GM18517 (cell line): ENCODE measurements at regions not wholly inside any gene's neighbourhood (a gene's known extent, or its start where the extent isn't known, plus 50 kb on each side); places are given as distances from the start of the nearest gene placed in this dataset.

Experiments used
- ATAC-seq: cut with Tn5 transposase; IDR thresholded peaks from one replicate; pipeline ENCODE4 v1.9.1; 2021; ENCODE audit warnings: mild to moderate bottlenecking, moderate library complexity; ENCODE audit not compliant: unreplicated experiment

DNA sequence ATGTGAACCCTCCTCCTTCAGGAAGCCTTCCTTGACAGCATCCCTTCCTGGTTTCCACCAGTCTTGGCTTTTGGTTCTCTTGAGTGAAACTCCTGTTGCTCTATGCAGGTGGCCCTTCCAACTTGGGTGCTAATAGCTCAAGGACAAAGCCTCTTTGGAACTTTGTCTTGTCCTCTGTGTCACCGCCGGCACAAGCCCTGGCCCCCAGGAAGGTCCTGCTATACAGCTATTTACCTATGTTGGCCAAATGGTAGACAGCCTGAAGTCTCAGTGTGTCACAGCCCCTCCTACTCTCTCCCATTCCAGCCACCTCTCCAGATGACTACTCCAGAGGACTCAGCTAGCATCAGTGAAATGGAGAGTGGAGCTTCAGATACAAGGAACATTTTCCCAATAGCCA, 94.7 kb upstream of the ZNF618 start:
- ATAC-seq, result no peak

GRCh38 chr9:113781896-113782295, 94.2 kb upstream of the ZNF618 start:
- no peak for ATAC-seq

DNA sequence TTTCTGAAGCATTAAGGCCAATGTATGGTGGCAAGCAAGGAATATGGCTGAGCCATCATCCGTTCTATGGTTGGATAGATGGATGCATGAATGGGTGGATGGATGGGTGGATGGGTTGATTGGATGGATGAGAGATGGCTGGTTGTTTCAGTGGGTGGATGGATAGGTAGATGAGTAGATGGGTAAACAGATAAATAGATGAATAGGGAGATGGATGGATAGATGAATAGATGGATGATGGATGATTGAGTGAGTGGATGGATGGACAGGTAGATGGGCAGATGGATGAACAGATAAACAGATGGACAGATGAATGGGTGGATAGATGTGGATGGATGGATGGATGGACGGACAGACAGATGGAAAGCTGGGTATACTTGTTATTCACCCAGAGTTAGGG, 92.6 kb upstream of the ZNF618 start:
- ATAC-seq, result no peak

GRCh38 chr9:113785334-113785733, 90.8 kb upstream of the ZNF618 start:
- no peak for ATAC-seq

GRCh38 chr9:113786071-113786470, 90.0 kb upstream of the ZNF618 start:
- no peak for ATAC-seq

GRCh38 chr9:113787871-113788270, 88.2 kb upstream of the ZNF618 start:
- no peak for ATAC-seq

DNA sequence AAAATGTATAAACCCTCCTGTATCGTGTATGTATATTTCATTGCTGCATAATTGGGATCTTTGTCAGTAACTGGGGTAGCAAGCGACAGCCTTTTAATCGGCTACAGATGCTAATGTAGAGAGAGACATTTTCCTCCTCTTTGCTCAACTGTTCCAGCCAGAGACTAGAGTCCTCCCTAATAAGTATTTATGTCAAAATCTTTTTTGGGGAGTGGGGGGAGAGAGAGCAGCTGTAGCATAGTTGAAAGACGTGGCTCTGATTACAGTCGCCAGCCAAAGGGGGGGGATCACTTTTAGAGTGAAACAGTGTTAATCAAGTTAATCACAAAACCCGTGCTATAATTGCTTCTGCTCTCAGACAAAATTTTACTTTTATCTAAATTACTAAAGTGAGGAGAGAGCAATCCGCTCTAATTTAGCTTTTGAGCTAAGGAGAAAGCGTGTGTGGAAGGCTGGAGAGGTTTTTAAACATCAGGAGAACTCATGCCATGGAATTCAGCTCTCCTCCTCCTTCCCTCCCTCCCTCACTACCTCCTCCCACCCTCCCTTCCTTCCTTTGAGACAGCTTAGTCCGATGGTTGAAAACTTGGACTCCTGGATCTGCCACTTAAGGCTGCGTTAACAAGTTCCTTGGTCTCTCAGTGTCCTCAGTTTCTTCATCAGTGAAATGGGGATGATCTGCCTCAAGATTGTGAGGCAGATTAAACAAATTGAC, 87.3 kb upstream of the ZNF618 start:
- ATAC-seq, result no peak

GRCh38 chr9:113790093-113790492, 86.0 kb upstream of the ZNF618 start:
- ATAC-seq, result no peak

GRCh38 chr9:113793558-113793957, 82.6 kb upstream of the ZNF618 start:
- ATAC-seq, result no peak

GRCh38 chr9:113794721-113795120, 81.4 kb upstream of the ZNF618 start:
- no peak for ATAC-seq

DNA sequence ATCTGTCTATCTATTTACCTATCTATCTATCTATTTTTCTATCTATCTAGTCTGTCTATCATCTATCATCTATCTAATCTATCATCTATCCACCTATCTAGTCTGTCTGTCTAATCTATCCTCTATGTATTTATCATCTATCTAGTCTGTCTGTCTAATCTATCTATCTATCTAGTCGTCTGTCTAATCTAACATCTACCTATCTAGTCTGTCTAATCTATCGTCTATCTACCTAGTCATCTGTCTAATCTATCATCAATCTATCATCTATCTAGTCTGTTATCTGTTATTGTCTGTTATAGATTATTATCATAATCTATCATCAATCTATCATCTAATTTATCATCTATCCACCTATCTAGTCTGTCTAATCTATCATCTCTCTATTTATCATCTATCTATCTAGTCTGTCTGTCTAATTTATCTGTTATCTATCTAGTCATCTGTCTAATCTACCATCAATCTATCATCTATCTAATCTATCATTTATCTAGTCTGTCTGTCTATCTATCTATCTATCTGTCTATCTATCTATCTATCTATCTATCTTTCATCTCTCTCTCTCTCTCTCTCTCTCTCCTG, 80.2 kb upstream of the ZNF618 start:
- ATAC-seq, result no peak

DNA sequence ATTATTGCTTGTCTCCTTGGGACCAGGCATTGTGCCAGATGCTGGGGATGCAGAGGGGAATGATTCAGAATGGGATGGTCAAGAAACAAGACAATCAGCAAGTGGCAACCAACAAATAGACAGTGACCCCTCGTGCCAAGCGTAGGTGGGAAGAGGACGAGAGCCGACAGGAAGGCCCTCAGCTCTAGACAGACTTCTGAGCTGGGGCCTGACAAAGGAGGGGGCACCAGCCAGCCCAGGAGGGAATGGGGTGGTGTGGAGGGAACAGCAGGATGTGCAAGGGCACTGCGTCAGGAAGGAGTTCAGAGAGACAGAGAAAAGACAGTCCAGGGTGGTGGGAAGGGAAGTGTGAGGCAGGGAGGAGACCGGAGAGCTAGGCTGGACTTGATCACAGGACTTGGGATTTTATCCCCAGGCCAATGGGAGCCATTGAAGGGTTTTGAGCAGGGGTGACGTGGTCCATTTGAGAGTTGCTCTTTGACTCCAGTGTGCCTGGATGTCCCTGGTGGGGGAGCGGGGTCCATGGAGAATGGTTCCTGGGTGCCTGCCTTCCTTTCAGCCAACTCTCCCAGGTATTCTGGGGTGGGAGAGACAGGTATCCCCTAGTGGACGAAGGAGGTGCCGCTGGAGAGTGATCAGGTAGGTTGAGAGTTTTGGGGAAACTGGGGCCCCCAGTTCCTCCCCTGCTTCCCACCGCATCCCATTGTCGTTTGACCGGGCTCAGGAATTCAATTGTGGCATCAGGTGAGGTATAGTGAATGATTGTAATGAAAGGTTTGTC, 79.3 kb upstream of the ZNF618 start:
- no peak for ATAC-seq

DNA sequence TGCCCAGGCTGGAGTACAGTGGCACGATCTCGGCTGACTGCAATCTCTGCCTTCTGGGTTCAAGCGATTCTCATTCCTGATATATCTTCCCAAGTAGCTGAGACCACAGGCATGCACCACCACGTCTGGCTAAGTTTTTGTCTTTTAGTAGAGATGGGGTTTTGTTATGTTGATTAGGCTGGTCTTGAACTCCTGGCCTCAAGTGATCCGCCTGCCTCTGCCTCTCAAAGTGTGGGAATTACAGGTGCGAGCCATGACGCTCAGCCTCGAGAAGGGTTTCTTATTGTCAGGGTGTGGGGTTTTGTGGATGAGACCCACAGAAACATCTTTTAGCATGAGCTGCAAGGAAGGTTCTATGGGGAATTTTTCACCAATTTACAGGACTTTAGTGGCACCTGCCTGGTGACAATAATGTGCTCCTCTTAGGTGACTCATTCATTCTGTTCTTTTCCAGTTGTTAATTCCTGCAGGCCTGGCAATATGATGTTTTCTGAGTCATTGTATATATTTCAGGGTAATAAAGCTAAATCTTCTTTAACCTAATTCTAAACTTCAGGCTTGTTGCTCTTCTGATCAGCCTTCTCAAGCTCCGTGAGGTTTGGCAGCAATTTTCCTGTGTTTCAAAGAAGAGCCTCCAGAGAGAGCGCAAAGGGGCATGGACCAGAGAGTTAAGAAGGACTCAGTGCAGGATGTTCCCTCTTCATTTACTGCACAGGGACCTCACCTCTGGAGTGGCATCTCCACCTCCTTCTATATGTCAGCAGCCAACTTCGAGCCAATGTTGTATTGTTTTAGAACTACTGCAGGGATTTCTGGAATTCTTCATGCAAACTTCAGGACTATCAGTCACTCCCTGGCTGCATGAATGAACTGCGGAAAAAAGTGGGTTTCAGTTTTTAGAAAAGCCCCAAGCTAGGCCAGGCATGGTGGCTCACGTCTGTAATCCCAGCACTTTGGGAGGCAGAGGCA, 77.8 kb upstream of the ZNF618 start:
- ATAC-seq, result no peak

DNA sequence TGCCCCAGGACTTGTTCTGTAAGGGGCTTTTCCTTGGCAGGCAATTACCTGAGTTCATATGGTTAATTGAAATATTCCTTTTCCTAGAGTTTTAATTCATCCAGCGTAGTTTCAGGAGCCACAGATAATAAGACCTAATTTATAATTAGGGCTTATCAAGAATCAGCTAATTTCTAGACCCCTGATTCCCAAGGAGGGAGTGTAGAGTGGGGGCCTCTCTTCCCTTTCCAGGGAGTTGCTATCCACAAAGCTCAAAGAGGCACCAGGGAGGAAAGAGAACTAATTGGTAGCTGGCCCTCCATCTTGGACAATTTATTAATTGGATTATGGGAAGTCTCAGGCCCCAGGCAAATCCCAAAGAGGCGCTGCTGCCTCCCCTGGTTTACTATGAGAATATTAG, 75.8 kb upstream of the ZNF618 start:
- no peak for ATAC-seq

DNA sequence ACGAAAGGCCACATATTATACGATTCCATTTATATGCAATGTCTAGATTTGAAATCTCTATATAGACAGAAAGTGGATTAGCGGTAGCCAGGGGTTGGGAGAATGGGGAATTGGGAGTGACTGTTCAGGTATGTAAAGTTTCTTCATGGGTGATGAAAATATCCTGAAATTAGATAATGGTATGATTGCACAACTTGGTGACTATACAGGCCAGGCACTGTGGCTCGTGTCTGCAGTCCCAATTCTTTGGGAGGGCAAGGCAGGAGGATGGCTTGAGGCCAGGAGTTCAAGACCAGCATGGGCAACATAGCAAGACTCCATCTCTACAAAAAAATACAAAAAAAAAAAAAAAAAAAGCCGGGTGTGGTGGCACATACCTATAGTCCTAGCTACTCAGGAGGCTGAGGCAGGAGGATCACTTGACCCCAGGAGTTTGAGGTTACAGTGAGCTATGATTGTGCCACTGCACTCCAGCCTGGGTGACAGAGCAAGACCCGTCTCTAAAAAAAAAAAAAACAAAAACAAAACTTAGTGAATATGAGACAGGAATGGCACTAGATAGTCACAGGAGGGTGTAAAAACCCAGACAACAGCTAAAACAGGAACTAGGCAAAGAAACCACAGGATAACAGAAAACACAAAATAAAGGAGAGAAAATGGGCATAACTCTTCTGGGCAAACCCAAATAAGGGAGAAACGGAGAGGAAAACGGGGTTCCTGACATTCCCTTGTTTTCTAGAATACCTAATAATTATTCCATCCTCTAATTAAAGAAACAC, 72.1 kb upstream of the ZNF618 start:
- no peak for ATAC-seq

DNA sequence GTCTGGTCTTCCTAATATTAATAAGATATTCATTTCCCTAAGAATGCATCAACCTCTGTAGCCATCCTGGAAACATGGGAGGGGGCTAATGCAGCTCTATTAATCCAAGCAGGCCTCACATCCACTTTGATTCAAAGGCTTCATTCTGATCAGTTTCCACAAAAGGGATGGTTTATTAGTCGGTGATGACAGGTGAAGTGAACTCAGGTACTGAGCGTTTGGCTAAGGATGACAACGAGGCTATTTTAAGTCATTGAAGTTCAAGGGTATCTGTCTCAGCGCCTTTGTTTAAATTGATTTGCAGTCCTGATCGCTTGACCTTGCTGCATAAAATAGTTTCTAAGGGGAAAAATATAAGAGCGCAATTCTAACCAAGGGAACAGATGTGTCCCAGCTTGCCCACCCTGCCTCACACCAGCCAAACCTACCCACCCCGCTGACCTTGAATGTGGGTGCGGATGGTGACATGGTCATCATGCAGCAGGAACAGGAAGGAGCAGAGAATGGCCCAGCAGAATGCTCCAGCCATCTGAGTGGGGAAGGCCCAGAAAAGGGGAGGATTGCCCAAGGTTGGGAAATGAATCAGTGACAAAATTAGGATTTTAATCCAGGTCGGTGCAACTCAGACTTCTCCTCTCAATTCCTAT, 70.5 kb upstream of the ZNF618 start:
- ATAC-seq, result no peak

DNA sequence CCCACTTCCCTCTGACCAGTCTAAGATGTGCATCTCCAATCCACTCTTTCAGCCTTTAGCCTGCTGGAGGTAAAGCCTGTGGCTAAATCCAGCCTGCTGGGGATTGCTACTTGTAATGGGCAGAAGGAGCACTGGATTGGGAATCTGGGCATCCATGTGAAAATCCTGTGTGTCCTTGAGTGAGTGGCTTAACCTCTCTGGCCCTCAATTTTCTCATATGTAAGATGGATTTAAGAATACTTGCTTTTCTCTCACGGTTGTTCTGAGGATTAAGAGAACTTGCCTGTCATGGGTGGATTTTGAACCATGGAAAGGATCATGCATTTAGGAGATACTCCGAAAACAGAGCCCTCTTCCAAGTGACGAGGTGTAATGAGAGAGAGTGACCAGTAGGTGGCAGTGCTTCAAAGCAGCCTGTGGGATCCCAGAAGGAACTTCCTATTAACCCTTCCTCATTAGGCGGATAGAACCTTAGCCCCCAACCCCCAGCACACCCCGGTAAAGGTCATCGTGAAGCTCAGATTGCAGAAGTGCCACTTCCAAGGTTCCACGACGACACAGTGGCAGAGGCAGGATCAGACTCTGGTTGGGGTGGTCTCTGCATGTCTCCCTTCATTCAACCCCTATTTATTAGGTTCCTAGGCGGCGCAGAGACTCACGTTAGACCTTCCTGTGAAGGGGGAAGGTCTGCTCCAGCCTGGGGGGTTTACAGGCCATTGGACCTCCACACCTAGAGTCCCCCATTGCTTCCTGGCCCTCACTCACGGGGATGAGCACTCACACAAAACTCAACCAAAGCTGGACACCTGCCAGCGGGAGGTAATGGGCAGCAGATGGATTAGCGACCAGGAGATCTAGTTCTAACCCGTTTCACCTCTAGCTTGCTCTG, 68.7 kb upstream of the ZNF618 start:
- ATAC-seq, result no peak

GRCh38 chr9:113808391-113809358, 67.4 kb upstream of the ZNF618 start:
- no peak for ATAC-seq
